Gastrocnemius medialis (tissue), 4 donors: ENCODE measurements at regions not wholly inside any gene's neighbourhood (a gene's known extent, or its start where the extent isn't known, plus 50 kb on each side); places are given as distances from the start of the nearest gene placed in this dataset.

ENCODE experiments used
- ATAC-seq, 2 donors: fragments of 150-250 bp; one replicate each; pipeline ENCODE4 v1.9.1; 2016
- DNase-seq, 2 donors: peaks; one replicate each; pipeline ENCODE4 v3.0.0-alpha.2; 2019
- H3K27ac ChIP-seq, 4 donors: fragments of 200-600 bp; sonication (generic); 1 replicate in 1 of 4; 2 replicates in 3 of 4; pipeline ENCODE4 v1.5.1; 2016 to 2018; ENCODE audit warnings: mild to moderate bottlenecking in 2 of 4, moderate library complexity in 1 of 4
- H3K27me3 ChIP-seq, 3 donors: fragments of 200-600 bp; sonication (generic) in 2 of 3; 1 replicate in 1 of 3; 2 replicates in 2 of 3; pipeline versions ENCODE4 v1.5.1 to v1.6.0; 2016 to 2019; ENCODE audit warnings: mild to moderate bottlenecking in 1 of 3, moderate library complexity in 1 of 3
- H3K36me3 ChIP-seq, 2 donors: fragments of 200-600 bp; sonication (generic) in 1 of 2; one replicate each; pipeline ENCODE4 v1.5.1; 2017 to 2018
- H3K4me1 ChIP-seq, 2 donors: fragments of 200-600 bp; sonication (generic) in 1 of 2; one replicate each; pipeline ENCODE4 v1.5.1; 2016 to 2017; ENCODE audit warnings: mild to moderate bottlenecking in 2 of 2
- H3K4me3 ChIP-seq, 4 donors: fragments of 200-600 bp; sonication (generic) in 3 of 4; 1 replicate in 1 of 4; 2 replicates in 3 of 4; pipeline ENCODE4 v1.5.1; 2016 to 2019; ENCODE audit warnings: mild to moderate bottlenecking in 2 of 4
- H3K9me3 ChIP-seq, 3 donors: fragments of 200-600 bp; sonication (generic) in 2 of 3; 1 replicate in 1 of 3; 2 replicates in 2 of 3; pipeline ENCODE4 v1.5.1; 2016 to 2019
- CTCF ChIP-seq, 5 experiments: fragments of 450-650 bp in 3 of 5; fragments of 200-600 bp in 2 of 5; sonication (generic) in 2 of 5; IDR thresholded peaks in 4 of 5; conservative IDR thresholded peaks in 1 of 5; 1 replicate in 4 of 5; 2 replicates in 1 of 5; pipeline ENCODE4 v1.5.1; 2016 to 2019; ENCODE audit warnings: antibody characterized with exemption in 5 of 5, mild to moderate bottlenecking in 3 of 5, moderate library complexity in 3 of 5
- POLR2A ChIP-seq, 2 donors: fragments of 450-650 bp; IDR thresholded peaks; one replicate each; pipeline ENCODE4 v1.6.1; 2017; ENCODE audit warnings: antibody characterized with exemption in 2 of 2, mild to moderate bottlenecking in 2 of 2, moderate library complexity in 2 of 2
- in situ Hi-C, 4 donors: fragments of 200-750 bp; cut with MboI; loops; one replicate each; pipeline versions ENCODE4 v1.15.0 to v1.8.0; 2017; ENCODE audit warnings: low sequenced_read_pairs in 4 of 4
- intact Hi-C: fragments of 100-400 bp; cut with DNase I; formaldehyde crosslinking; loops from one replicate; pipeline ENCODE4 v1.15.1; 2023; ENCODE audit warnings: low total_unique reads

- Histone ChIP-seq H3K4me1 (no peaks in the 10 kb centered on the region), H3K4me3 (no peak overlapping the region), H3K27me3 (peaks cover 4 to 13% (median 10%) of the 10 kb centered on the region in 3 donors), H3K27ac (no peak overlapping the region), H3K36me3 (no peaks in the 10 kb centered on the region), H3K9me3 (no peaks in the 10 kb centered on the region)
- DNase-seq, result no peak
- intact Hi-C loops (no loop called here), in situ Hi-C loops (no loop called here)
- TF ChIP-seq POLR2A (IDR thresholded peaks at IDR 0.05) (no peak), CTCF (IDR thresholded peaks at IDR 0.05 in 4 of 5, conservative IDR thresholded peaks at IDR 0.05 in 1 of 5) (no peak)
- ATAC-seq, result no peak
Measured at GRCh38 chr5:1706021-1706420, 93.6 kb downstream of the MRPL36 start.

- DNase-seq, result no peak
- TF ChIP-seq CTCF (IDR thresholded peaks at IDR 0.05 in 4 of 5, conservative IDR thresholded peaks at IDR 0.05 in 1 of 5) (no peak), POLR2A (IDR thresholded peaks at IDR 0.05) (no peak)
- H3K27me3 ChIP-seq, result peaks cover 4 to 13% (median 10%) of the 10 kb centered on the region in 3 donors
- no peak for ATAC-seq
- H3K36me3 ChIP-seq, result no peaks in the 10 kb centered on the region
- H3K27ac ChIP-seq, result no peak overlapping the region
- H3K4me1 ChIP-seq, result no peaks in the 10 kb centered on the region
- intact Hi-C loops (no loop called here), in situ Hi-C loops (no loop called here)
- H3K4me3 ChIP-seq, result no peak overlapping the region
- no peaks in the 10 kb centered on the region for H3K9me3 ChIP-seq
Measured at GRCh38 chr5:1704676-1705075, 95.0 kb downstream of the MRPL36 start.

- H3K27me3 ChIP-seq, result peaks cover 4 to 11% (median 9%) of the 10 kb centered on the region in 3 donors
- TF ChIP-seq POLR2A (IDR thresholded peaks at IDR 0.05) (no peak), CTCF (IDR thresholded peaks at IDR 0.05 in 4 of 5, conservative IDR thresholded peaks at IDR 0.05 in 1 of 5) (no peak)
- no peak overlapping the region for H3K27ac ChIP-seq
- no peak overlapping the region for H3K4me3 ChIP-seq
- in situ Hi-C loops (no loop called here), intact Hi-C loops (no loop called here)
- H3K36me3 ChIP-seq, result no peaks in the 10 kb centered on the region
- DNase-seq, result no peak
- H3K9me3 ChIP-seq, result no peaks in the 10 kb centered on the region
- H3K4me1 ChIP-seq, result no peaks in the 10 kb centered on the region
- ATAC-seq, result no peak
Measured at GRCh38 chr5:1704266-1704665, 95.4 kb downstream of the MRPL36 start.

GRCh38 chr5:1703352-1704050, 96.1 kb downstream of the MRPL36 start:
- no peak for ATAC-seq
- Histone ChIP-seq H3K27me3 (peaks cover 2 to 6% (median 5%) of the 10 kb centered on the region in 3 donors), H3K4me1 (no peaks in the 10 kb centered on the region), H3K27ac (no peak overlapping the region), H3K4me3 (no peak overlapping the region), H3K9me3 (no peaks in the 10 kb centered on the region), H3K36me3 (no peaks in the 10 kb centered on the region)
- no peak for DNase-seq
- intact Hi-C loops (no loop called here), in situ Hi-C loops (no loop called here)
- no peak for TF ChIP-seq POLR2A (IDR thresholded peaks at IDR 0.05)
- no peak for TF ChIP-seq CTCF (IDR thresholded peaks at IDR 0.05 in 4 of 5, conservative IDR thresholded peaks at IDR 0.05 in 1 of 5)

- TF ChIP-seq POLR2A (IDR thresholded peaks at IDR 0.05), result no peak
- no peak for TF ChIP-seq CTCF (IDR thresholded peaks at IDR 0.05 in 4 of 5, conservative IDR thresholded peaks at IDR 0.05 in 1 of 5)
- H3K27ac ChIP-seq, result no peak overlapping the region
- ATAC-seq (no peak), DNase-seq (no peak)
- H3K4me3 ChIP-seq, result no peak overlapping the region
- no peaks in the 10 kb centered on the region for H3K9me3 ChIP-seq
- in situ Hi-C loops (no loop called here), intact Hi-C loops (no loop called here)
- peaks cover 0 to 3% (median 0%) of the 10 kb centered on the region in 3 donors for H3K27me3 ChIP-seq
- H3K36me3 ChIP-seq, result no peaks in the 10 kb centered on the region
- H3K4me1 ChIP-seq, result no peaks in the 10 kb centered on the region
Measured at GRCh38 chr5:1702318-1702717, 97.3 kb downstream of the MRPL36 start.
